Tibial artery (tissue), 4 donors: ENCODE measurements at regions not wholly inside any gene's neighbourhood (a gene's known extent, or its start where the extent isn't known, plus 50 kb on each side); places are given as distances from the start of the nearest gene placed in this dataset.
A peak's percentile ranks its signal among the peaks of the same experiment; 100 is the strongest.

Source experiments
- DNase-seq, 2 donors: peaks; one replicate each; pipeline ENCODE4 v3.0.0-alpha.2; 2019
- H3K27ac ChIP-seq, 2 donors: fragments of 200-600 bp; sonication (generic) in 1 of 2; 1 replicate in 1 of 2; 2 replicates in 1 of 2; pipeline ENCODE4 v1.5.1; 2018 to 2019; ENCODE audit warnings: mild to moderate bottlenecking in 1 of 2
- H3K27me3 ChIP-seq, 2 donors: fragments of 200-600 bp; sonication (generic) in 1 of 2; one replicate each; pipeline versions ENCODE4 v1.5.1 to v1.6.0; 2016 to 2019
- H3K36me3 ChIP-seq, 3 donors: fragments of 200-600 bp; sonication (generic) in 2 of 3; one replicate each; pipeline ENCODE4 v1.5.1; 2016 to 2019; ENCODE audit warnings: mild to moderate bottlenecking in 2 of 3
- H3K4me1 ChIP-seq, 4 donors: fragments of 200-600 bp; sonication (generic) in 2 of 4; 1 replicate in 3 of 4; 2 replicates in 1 of 4; pipeline ENCODE4 v1.5.1; 2016 to 2019
- H3K4me3 ChIP-seq, 2 donors: fragments of 200-600 bp; sonication (generic) in 1 of 2; 1 replicate in 1 of 2; 2 replicates in 1 of 2; pipeline ENCODE4 v1.5.1; 2018 to 2019; ENCODE audit warnings: mild to moderate bottlenecking in 2 of 2
- H3K9me3 ChIP-seq, 3 donors: fragments of 200-600 bp; sonication (generic) in 1 of 3; one replicate each; pipeline ENCODE4 v1.5.1; 2016 to 2019
- intact Hi-C: fragments of 100-400 bp; cut with DNase I; formaldehyde crosslinking; loops from one replicate; pipeline ENCODE4 v1.15.0; 2023; ENCODE audit warnings: low total_unique reads
- TF ChIP-seq, protein P1 (sequence below), 2 experiments: fragments of 200-600 bp in 1 of 2; fragments of 450-650 bp in 1 of 2; IDR thresholded peaks; one replicate each; pipeline ENCODE4 v1.5.1; 2017 to 2019; ENCODE audit warnings: antibody characterized with exemption in 2 of 2, mild to moderate bottlenecking in 1 of 2, moderate library complexity in 1 of 2

DNA sequence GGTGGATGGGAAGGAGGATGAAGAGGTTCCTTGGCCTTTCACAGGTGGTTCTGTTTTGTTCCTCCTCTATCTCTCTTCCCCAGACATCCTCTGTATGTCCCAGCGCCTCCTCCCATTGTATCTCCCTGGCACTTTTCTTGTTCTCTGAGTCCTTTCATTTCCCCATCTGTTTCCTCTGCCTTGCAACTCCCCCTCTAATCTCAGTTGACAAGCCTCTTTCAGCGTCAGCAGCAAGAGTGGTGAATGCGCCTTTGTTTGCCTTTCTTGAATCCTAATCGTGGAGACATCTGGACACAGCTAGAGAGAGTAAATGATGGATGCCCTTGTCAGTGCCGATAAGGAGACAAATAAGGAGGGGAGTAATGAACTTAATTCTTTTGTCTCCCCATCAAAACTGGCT, 167.0 kb downstream of the NDUFA10 start:
- H3K36me3 ChIP-seq, result no peaks in the 10 kb centered on the region
- intact Hi-C loops, result no loop called here
- no peak overlapping the region for H3K27ac ChIP-seq
- H3K4me3 ChIP-seq, result no peak overlapping the region
- H3K4me1 ChIP-seq, result no peaks in the 10 kb centered on the region
- DNase-seq, result no peak
- TF ChIP-seq, protein P1, sequence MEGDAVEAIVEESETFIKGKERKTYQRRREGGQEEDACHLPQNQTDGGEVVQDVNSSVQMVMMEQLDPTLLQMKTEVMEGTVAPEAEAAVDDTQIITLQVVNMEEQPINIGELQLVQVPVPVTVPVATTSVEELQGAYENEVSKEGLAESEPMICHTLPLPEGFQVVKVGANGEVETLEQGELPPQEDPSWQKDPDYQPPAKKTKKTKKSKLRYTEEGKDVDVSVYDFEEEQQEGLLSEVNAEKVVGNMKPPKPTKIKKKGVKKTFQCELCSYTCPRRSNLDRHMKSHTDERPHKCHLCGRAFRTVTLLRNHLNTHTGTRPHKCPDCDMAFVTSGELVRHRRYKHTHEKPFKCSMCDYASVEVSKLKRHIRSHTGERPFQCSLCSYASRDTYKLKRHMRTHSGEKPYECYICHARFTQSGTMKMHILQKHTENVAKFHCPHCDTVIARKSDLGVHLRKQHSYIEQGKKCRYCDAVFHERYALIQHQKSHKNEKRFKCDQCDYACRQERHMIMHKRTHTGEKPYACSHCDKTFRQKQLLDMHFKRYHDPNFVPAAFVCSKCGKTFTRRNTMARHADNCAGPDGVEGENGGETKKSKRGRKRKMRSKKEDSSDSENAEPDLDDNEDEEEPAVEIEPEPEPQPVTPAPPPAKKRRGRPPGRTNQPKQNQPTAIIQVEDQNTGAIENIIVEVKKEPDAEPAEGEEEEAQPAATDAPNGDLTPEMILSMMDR (IDR thresholded peaks at IDR 0.05), result no peak
- no peaks in the 10 kb centered on the region for H3K9me3 ChIP-seq
- peaks cover 0 to 4% of the 10 kb centered on the region in 2 donors for H3K27me3 ChIP-seq

DNA sequence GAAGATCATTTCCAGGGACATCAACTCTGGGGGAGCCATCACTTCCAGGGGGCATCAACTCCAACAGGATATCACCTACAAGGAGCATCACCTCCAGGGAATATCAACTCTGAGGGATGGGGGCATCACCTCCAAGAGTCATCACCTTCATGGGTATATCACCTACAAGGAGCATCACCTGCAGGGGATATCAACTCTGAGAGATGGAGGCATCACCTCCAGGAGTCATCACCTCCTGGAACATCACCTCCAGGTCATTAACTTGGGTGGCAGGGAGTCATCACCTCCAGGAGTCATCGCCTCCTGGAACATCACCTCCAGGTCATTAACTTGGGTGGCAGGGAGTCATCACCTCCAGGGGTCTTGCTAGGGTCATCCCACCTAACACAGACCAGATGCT, 167.6 kb downstream of the NDUFA10 start:
- Histone ChIP-seq H3K27ac (no peak overlapping the region), H3K27me3 (peaks cover 0 to 4% of the 10 kb centered on the region in 2 donors), H3K4me1 (no peaks in the 10 kb centered on the region), H3K4me3 (no peak overlapping the region), H3K9me3 (no peaks in the 10 kb centered on the region), H3K36me3 (no peaks in the 10 kb centered on the region)
- intact Hi-C loops, result no loop called here
- DNase-seq, result no peak
- TF ChIP-seq, protein P1 (IDR thresholded peaks at IDR 0.05), result no peak

DNA sequence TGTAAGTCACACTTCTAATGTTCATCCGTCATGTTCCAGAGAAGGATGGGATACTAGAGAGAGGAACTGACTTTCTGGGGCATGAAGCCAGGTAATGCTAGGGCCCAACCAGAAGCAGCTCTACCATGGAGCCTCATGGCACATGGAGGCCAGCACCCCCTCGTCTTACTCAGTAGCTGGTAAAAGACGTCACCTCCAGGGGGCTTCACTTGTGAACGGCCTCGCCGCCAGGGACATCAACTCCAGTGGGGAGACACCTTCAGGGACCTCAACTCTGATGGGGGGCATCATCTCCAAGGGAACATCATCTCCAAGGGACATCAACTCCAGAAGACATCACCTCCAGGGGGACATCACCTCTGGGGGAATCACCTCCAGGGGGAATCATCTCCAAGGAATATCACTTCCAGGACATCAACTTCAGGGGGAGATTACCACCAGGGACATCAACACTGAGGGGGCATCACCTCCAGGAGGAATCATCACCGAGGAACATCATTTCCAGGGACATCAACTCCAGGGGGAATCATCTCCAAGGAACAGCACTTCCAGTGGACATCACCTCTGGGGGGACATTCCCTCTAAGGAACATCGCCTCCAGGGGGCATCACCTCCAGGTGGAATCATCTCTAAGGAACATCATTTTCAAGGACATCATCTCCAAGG, 168.4 kb downstream of the NDUFA10 start:
- intact Hi-C loops, result no loop called here
- Histone ChIP-seq H3K27ac (no peak overlapping the region), H3K36me3 (no peaks in the 10 kb centered on the region), H3K9me3 (peaks cover 0 to 3% (median under 1%) of the 10 kb centered on the region in 3 donors), H3K4me1 (no peaks in the 10 kb centered on the region), H3K27me3 (peaks cover 0 to 4% of the 10 kb centered on the region in 2 donors), H3K4me3 (no peak overlapping the region)
- TF ChIP-seq, protein P1 (IDR thresholded peaks at IDR 0.05), result no peak
- no peak for DNase-seq

DNA sequence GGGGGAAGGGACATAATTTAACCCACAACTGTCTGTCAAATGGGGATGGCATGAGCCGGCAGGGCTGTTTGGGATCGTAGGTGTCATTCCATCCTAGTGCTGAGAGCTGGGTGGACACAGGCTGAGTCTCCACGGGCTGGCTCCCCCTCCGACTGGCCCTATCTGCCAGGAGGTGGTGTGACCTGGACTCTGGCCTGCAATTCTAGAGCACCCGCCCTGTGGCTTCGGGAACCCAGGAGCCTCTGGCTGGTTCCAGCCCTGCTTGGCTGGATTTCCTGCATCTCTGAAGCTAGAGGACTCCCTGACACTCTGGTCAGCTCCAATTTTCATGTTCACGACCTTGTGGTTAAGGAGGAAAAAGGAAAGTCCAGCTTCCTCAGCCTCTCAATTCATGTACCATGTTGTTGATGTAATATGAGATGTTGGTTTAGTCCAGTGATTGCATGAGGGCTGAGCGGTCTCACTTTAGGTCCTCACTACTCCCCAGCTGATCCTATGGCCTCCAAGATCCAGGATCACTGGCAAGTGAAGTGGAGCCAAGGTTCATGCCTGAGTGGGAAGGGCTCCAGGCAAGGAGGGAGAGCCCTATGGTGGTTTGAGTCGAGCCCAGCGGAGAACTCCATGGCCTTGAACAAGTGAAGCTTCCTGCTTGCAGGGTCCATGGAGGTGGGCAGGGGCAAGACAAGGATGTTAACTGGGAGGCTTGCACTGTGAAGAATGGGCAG, 169.1 kb downstream of the NDUFA10 start:
- no peak overlapping the region for H3K27ac ChIP-seq
- DNase-seq, result peak in 1 of 2 donors; percentile 59
- intact Hi-C loops, result no loop called here

DNA sequence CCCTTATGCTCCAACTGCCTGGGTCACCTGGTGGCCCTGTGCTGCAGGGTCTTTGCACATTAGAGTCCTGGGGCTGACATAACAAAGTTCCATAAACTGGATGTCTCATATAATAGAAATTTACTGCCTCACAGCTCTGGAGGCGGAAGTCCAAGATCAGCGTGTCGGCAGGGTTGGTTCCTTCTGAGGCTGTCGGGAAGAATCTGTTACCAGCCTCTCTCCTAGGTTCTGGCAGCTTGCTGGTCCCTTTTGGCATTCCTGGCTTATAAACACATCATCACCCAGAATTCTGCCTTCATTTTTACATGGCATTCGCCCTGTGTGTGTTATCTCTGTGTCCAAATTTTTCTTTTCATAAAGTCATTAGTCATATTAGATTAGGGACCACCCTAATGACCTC, 170.5 kb downstream of the NDUFA10 start:
- H3K27me3 ChIP-seq, result peaks cover 0 to 4% of the 10 kb centered on the region in 2 donors
- no peak overlapping the region for H3K27ac ChIP-seq
- H3K9me3 ChIP-seq, result peaks cover 0 to 21% (median 19%) of the 10 kb centered on the region in 3 donors
- H3K4me1 ChIP-seq, result no peaks in the 10 kb centered on the region
- DNase-seq, result no peak
- TF ChIP-seq, protein P1 (IDR thresholded peaks at IDR 0.05), result no peak
- H3K4me3 ChIP-seq, result no peak overlapping the region
- no peaks in the 10 kb centered on the region for H3K36me3 ChIP-seq
- intact Hi-C loops, result no loop called here

More for the DNA sequence above, 169.1 kb downstream of the NDUFA10 start:
- H3K4me3 ChIP-seq, result no peak overlapping the region
- peaks cover 0 to 9% (median 5%) of the 10 kb centered on the region in 3 donors for H3K9me3 ChIP-seq
- H3K27me3 ChIP-seq, result peaks cover 0 to 4% of the 10 kb centered on the region in 2 donors
- no peaks in the 10 kb centered on the region for H3K4me1 ChIP-seq
- TF ChIP-seq, protein P1 (IDR thresholded peaks at IDR 0.05), result no peak
- H3K36me3 ChIP-seq, result no peaks in the 10 kb centered on the region
